ENCODE measurements at regions not wholly inside any gene's neighbourhood (a gene's known extent, or its start where the extent isn't known, plus 50 kb on each side); places are given as distances from the start of the nearest gene placed in this dataset.

GRCh38 chr20:43295781-43296180 lies 106.1 kb upstream of the PTPRT start:
- H3K4me3 ChIP-seq (ENCODE audit: low read length), result no peak overlapping the region
- no peak for DNase-seq (ENCODE audit: low read depth)
- TF ChIP-seq, protein P1, sequence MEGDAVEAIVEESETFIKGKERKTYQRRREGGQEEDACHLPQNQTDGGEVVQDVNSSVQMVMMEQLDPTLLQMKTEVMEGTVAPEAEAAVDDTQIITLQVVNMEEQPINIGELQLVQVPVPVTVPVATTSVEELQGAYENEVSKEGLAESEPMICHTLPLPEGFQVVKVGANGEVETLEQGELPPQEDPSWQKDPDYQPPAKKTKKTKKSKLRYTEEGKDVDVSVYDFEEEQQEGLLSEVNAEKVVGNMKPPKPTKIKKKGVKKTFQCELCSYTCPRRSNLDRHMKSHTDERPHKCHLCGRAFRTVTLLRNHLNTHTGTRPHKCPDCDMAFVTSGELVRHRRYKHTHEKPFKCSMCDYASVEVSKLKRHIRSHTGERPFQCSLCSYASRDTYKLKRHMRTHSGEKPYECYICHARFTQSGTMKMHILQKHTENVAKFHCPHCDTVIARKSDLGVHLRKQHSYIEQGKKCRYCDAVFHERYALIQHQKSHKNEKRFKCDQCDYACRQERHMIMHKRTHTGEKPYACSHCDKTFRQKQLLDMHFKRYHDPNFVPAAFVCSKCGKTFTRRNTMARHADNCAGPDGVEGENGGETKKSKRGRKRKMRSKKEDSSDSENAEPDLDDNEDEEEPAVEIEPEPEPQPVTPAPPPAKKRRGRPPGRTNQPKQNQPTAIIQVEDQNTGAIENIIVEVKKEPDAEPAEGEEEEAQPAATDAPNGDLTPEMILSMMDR (conservative IDR thresholded peaks at IDR 0.05; ENCODE audit: low read length), result no peak

DNA sequence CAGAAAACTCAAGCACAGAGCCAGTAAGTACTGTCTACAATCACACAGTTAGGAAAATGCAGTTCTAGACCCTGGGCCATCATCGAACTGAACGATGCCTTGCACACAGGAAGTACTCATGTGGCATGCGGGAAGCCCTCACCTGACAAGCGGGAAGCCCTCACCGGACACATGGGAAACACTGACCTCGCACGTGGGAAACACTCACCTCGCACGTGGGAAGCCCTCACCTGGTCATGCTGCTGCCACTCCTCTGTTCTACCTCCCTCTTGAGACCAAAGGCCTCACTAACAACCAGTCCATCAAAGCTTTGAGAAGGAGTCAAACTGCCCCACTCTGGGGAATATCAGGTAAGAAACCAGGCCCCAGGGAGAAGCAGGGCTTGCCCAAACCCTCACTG lies 105.6 kb upstream of the PTPRT start:
- H3K4me3 ChIP-seq (ENCODE audit: low read length), result no peak overlapping the region
- DNase-seq (ENCODE audit: low read depth), result no peak
- TF ChIP-seq, protein P1 (conservative IDR thresholded peaks at IDR 0.05; ENCODE audit: low read length), result no peak

GRCh38 chr20:43294031-43294430 lies 104.3 kb upstream of the PTPRT start:
- DNase-seq (ENCODE audit: low read depth), result no peak
- H3K4me3 ChIP-seq (ENCODE audit: low read length), result no peak overlapping the region
- TF ChIP-seq, protein P1 (conservative IDR thresholded peaks at IDR 0.05; ENCODE audit: low read length), result no peak

GRCh38 chr20:43293068-43293786 lies 103.5 kb upstream of the PTPRT start:
- no peak for DNase-seq (ENCODE audit: low read depth)
- TF ChIP-seq, protein P1 (conservative IDR thresholded peaks at IDR 0.05; ENCODE audit: low read length), result no peak
- no peak overlapping the region for H3K4me3 ChIP-seq (ENCODE audit: low read length)

- H3K4me3 ChIP-seq (ENCODE audit: low read length), result no peak overlapping the region
- TF ChIP-seq, protein P1 (conservative IDR thresholded peaks at IDR 0.05; ENCODE audit: low read length), result no peak
- DNase-seq (ENCODE audit: low read depth), result no peak
Observed at GRCh38 chr20:43292222-43292621, 102.5 kb upstream of the PTPRT start.

GRCh38 chr20:43287637-43288036 lies 97.9 kb upstream of the PTPRT start:
- TF ChIP-seq, protein P1 (conservative IDR thresholded peaks at IDR 0.05; ENCODE audit: low read length), result no peak
- DNase-seq (ENCODE audit: low read depth), result no peak
- H3K4me3 ChIP-seq (ENCODE audit: low read length), result no peak overlapping the region

GRCh38 chr20:43285170-43285569 lies 95.5 kb upstream of the PTPRT start:
- no peak overlapping the region for H3K4me3 ChIP-seq (ENCODE audit: low read length)
- TF ChIP-seq, protein P1 (conservative IDR thresholded peaks at IDR 0.05; ENCODE audit: low read length), result no peak
- no peak for DNase-seq (ENCODE audit: low read depth)
